ENCODE measurements at regions not wholly inside any gene's neighbourhood (a gene's known extent, or its start where the extent isn't known, plus 50 kb on each side); places are given as distances from the start of the nearest gene placed in this dataset.

DNA sequence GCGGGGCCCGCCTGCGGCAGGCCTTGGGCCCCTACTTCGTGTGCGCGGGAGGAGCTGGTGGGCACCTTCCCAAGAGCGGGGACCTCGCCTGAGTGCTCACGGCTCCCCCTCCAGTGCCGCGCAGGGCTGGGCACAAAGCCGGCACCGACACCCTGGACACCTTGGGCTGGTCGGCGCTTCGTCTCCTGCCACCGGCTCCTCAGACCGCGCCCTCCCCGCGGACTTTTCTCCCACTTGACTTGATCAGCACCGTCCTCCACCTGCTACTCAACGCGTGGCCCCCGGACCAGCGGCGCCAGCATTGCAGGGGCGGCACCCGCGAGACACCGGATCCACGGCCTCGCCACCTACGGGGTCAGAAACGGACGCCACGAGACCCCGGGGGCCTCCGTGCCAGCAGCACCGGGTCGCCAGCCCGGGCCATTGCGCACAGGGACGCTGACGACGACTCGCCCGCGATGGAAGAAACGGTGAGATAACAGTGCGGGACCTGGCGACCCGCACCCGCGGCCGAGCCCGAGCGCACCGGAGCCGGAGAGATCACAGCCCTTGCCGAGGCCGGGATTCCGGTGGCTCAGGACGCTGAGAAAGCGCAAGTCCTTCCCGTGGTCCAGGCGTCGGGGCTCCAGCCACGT, 154.2 kb downstream of the DLL1 start:
- DNase-seq (ENCODE audit: low read depth, low spot score) = no peak

DNA sequence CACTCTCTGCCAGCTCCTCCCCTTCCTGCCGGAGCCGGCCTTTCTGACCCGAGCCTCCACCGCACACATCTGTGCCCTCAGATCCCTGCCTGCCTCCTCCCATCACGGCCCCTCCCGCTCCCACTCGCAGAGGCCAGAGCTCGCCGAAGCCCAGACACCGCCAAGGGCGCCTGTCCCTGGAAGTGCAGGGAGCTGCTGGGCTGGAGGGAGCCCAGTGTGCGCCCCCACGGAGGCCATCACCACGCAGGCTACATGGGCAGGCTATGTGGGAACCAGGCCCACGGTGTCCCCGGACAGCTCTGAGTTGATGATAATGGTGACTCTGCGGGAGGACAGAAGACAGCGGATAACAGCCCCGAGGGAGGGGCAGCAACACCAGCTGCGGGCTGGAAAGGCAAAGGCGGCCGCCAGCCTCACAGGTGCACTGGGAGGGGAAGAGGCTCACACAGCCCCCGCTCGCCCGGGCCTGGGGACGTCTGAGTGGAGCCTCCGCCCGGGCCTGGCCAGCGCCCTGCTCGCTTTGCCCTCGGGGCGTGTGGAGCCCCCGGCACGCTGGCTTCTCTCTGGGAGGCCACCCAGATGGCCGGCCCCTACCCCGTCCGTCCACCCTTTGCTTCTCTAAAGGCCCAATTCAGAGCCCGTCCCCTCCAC, 154.9 kb downstream of the DLL1 start:
- no peak for DNase-seq (ENCODE audit: low read depth, low spot score)

GRCh38 chr6:170135461-170135820, 155.4 kb downstream of the DLL1 start:
- no peak for DNase-seq (ENCODE audit: low read depth, low spot score)

- DNase-seq (ENCODE audit: low read depth, low spot score) = no peak
Observed at GRCh38 chr6:170134471-170135440, 156.1 kb downstream of the DLL1 start.

- DNase-seq (ENCODE audit: low read depth, low spot score) = no peak
Observed at GRCh38 chr6:170134031-170134470, 156.8 kb downstream of the DLL1 start.

GRCh38 chr6:170132561-170132991, 158.3 kb downstream of the DLL1 start:
- DNase-seq (ENCODE audit: low read depth, low spot score) = no peak

- no peak for DNase-seq (ENCODE audit: low read depth, low spot score)
Observed at GRCh38 chr6:170132011-170132521, 158.8 kb downstream of the DLL1 start.

GRCh38 chr6:170131351-170131750, 159.5 kb downstream of the DLL1 start:
- no peak for DNase-seq (ENCODE audit: low read depth, low spot score)

DNA sequence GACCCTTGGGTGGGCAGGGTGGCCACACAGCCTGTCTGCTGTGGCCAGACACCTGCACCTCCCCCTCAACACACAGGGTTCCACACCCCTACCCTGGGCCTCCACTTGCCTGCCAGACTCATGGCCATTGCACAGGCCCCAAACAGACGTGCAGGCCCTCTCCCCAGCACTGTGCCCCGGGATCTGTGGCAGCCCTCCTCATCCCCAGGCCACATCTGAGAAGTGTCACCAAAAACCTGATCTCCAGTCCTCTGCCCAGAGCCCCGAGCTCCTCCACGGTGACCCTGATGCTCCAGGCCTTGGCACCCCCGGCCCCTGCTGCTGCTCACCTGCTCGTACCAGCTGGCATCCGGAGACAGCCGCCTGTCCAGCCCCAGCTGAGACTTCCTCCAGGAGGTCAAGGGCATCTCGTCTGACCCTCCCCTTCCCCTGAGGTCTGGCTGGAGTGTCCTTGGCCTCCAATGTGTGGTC, 160.1 kb downstream of the DLL1 start:
- no peak for DNase-seq (ENCODE audit: low read depth, low spot score)

- DNase-seq (ENCODE audit: low read depth, low spot score) = no peak
Observed at GRCh38 chr6:170130201-170130621, 160.7 kb downstream of the DLL1 start.

DNA sequence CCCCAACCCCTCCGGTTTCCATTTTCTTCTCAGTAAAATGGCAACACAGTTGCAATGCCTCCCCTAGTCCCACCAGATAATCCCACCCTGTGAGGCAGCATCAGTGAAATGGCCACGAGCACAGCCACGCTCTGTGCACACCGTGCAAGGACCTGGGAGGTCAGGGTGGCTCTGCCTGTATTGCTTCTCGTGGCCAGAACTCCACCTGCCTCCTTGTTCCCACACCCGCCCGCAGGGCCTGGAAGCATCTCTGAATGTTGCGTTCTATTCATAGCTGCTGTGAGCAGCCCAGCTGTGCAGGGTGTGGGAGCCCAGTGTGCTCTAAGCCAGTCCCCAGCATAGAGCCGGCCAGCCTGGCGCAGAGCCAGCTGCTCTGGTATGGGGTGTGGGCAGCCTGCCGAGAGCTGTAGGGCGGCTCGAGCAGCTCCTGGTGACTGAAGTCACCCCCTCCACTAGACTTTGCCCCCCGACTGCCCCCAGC, 161.1 kb downstream of the DLL1 start:
- DNase-seq (ENCODE audit: low read depth, low spot score) = no peak

- DNase-seq (ENCODE audit: low read depth, low spot score) = no peak
Observed at GRCh38 chr6:170128811-170129681, 161.8 kb downstream of the DLL1 start.

DNA sequence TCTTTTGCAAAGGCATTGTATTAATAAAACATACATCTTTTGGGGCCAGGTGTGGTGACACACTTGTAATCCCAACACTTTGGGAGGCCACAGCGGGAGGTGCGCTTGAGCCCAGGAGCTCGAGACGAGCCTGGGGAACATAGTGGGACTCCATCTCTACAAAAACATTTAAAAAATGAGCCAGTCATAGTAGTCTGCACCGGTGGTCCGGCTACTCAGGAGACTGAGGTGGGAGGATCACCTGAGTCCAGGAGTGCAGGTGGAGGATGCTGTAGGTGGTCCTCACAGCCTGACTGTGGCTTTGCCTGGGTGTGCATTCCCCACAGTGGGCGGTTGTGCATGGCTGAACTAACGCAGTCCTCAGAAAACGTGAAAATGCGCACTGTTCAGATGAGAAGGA, 162.5 kb downstream of the DLL1 start:
- no peak for DNase-seq (ENCODE audit: low read depth, low spot score)

DNA sequence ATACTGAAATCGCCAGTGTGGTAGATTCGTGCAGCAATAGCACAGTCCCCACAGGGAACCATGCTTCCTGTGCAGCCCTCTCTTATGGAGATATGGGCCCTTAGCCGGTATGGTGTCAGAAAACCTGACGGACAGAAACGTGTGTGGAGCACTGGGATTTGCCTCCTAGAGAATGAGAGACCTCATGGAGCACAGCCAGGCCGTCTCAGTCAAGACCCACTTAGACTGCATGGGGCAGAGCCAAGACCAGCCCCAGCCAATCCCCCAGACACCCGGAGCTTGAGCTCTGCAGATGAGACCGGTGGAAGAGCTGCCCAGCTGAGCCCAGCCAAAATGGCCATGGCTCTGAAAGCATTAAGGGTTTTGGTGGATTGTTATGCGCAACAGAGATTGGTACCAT, 163.7 kb downstream of the DLL1 start:
- DNase-seq (ENCODE audit: low read depth, low spot score) = no peak

DNA sequence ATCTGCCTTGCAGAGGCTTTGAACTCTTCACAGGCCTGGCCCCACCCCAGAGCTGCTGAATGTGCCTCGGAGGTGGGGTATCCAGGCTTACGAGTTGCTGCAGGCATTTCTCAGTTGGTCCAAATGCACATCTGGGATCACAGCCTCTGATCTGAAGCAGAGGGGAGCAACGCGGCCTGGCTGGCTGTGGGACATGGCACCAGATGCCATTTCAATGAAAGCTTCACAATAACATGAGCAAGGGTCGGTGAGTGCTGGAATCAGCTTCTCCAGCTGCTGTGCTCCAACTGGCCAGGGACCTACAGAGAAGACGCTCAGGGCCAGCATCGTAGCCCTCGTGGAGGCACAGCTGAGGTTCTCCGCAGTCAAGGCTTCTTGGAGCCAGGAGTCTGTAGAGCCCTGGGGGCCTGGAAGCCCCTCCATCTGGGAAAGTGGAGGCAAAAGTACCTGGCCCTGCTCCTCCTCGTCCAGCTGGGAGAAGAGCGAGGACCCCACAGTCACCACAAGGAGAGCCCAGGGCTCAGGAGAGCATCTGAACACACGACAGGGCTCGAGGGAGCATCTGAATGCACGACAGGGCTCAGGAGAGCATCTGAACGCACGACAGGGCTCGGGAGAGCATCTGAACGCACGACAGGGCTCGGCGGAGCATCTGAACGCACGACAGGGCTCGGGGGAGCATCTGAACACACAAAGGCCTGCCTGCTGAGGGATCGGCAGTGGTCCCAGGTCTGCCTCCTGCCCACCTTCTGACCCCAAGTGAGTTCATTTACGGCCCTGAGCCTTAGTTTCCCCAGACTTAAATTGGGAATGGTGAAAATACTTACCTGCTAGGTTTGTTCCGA, 165.2 kb downstream of the DLL1 start:
- no peak for DNase-seq (ENCODE audit: low read depth, low spot score)

DNA sequence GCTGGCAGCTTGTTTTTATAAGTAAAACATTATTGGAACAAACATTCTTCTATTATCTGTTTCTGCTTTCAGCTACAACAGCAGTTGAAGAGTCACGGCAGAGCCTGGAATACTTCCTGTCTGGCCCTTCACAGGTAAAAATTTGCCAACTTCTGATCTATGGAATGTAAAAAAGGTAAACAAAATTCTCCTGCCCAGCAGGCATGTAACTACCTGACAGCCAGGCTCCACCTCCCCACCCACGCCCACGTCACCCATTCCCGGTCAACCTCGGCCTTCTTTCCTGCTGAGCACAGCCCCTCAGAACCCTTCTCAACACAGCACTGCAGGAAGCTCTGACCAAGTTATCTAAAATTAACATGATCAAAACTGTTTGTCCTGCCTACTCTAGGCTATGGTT, 166.0 kb downstream of the DLL1 start:
- no peak for DNase-seq (ENCODE audit: low read depth, low spot score)

- no peak for DNase-seq (ENCODE audit: low read depth, low spot score)
Observed at GRCh38 chr6:170124150-170124549, 166.7 kb downstream of the DLL1 start.

- DNase-seq (ENCODE audit: low read depth, low spot score) = no peak
Observed at GRCh38 chr6:170122651-170123050, 168.2 kb downstream of the DLL1 start.

DNA sequence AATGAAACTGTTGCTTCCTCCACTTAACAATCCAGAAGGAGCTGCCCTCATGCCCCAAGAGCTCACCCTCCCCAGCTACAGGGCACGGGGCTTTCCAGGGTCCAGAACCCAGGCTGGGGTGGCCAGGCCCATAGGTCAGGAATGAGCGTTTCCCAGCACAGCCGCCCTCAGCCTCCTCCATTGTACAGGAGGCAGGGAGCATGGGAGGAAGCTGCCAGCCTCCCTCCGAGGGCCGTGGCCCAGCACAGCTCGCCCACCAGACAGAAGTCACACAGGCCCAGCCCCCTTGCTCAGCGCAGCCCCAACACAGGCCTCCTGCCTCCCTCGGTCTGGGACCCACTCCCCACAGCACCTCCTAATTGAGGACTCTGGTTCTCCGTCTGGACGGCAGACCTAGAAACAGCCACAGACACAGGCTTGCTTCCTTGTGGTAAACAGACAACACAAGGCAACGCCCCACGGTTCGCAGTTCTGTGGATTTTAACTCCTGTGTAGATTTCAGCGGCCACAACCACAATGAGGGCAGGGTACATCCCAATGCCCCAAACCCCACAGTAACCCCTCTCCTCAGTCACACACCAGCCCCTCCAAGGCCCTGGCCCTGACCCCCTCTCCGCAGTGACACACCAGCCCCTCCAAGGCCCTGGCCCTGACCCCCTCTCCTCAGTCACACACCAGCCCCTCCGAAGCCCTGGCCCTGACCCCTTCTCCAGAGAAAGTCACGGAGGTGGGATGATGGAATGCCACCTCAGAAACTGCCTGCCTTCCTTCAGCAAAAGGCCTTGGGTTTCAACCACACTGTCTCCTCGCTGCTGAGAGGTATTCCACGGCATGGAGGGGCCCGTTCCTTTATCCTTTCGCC, 173.5 kb downstream of the DLL1 start:
- DNase-seq (ENCODE audit: low read depth, low spot score) = no peak
